ENCODE measurements at regions not wholly inside any gene's neighbourhood (a gene's known extent, or its start where the extent isn't known, plus 50 kb on each side); places are given as distances from the start of the nearest gene placed in this dataset.

DNA sequence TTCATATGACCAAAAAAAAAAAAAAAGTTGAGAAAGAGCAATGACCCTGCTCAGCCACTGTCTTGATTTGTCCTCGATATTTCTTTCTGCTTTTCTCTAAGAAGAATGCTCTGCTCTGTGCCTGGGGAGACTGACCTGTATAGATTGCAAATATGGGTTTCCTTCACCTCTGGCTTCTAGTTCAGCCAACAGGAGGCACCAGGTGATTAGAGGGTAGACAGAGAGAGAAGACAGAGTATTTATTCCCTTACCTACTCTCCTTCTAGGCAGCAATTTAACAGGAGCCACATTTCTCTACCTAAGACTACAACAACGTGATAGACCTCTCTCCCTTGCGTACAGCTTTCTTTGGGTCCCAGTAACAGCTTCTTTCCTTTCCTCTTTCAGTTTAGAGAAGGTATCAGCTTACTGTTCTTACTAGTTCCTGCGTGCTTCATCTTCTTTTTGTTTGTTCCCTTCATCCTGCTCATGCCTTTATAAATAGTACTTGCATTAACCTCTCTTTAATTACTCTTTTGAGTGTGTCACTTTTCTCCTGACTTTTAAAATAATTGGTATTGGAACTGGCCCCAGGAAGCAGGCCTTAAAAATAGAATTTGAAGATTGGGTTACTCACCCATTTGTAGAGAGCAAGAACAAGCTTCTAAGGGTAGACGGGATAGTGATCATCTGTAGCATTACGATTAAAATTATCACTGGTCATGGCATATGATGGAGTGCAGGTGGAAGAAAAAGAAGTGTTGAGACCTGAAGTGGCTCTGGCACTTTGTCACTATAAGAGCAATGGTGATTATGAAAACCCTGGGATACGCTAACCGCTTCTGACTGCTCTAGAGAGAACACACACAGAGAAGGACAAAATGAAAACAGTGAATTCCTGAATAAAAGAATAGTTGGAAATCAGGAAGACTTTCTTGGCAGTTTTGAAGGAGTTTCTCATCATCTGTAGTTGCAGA, 161.2 kb upstream of the FSTL4 start:
- TF ChIP-seq, protein P1, sequence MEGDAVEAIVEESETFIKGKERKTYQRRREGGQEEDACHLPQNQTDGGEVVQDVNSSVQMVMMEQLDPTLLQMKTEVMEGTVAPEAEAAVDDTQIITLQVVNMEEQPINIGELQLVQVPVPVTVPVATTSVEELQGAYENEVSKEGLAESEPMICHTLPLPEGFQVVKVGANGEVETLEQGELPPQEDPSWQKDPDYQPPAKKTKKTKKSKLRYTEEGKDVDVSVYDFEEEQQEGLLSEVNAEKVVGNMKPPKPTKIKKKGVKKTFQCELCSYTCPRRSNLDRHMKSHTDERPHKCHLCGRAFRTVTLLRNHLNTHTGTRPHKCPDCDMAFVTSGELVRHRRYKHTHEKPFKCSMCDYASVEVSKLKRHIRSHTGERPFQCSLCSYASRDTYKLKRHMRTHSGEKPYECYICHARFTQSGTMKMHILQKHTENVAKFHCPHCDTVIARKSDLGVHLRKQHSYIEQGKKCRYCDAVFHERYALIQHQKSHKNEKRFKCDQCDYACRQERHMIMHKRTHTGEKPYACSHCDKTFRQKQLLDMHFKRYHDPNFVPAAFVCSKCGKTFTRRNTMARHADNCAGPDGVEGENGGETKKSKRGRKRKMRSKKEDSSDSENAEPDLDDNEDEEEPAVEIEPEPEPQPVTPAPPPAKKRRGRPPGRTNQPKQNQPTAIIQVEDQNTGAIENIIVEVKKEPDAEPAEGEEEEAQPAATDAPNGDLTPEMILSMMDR (IDR thresholded peaks at IDR 0.05; ENCODE audit: borderline replicate concordance, control extremely low read depth, extremely low read depth, insufficient read depth, missing control alignments), result no peak
- in situ Hi-C loops (cut with MboI; ENCODE audit: low sequenced_read_pairs, unreplicated experiment), result no loop called here
- no peak for DNase-seq (ENCODE audit: low spot score)

DNA sequence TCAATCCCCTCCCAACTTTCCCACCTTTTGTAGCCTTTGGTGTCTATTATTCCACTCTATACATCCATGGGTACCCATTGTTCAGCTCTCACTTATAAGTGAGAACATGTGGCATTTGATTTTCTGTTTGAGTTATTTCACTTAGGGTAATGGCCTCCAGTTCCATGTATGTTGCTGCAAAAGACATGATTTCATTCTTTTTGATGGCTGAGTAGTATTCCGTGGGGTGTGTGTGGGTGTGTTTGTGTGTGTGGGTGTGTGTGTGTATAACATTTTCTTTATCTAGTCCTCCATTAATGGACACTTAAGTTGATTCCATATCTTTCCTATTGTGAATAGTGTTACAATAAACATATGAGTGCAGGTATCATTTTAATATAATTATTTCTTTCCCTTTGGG, 157.5 kb upstream of the FSTL4 start:
- TF ChIP-seq, protein P1 (IDR thresholded peaks at IDR 0.05; ENCODE audit: borderline replicate concordance, control extremely low read depth, extremely low read depth, insufficient read depth, missing control alignments), result no peak
- in situ Hi-C loops (cut with MboI; ENCODE audit: low sequenced_read_pairs, unreplicated experiment), result no loop called here
- no peak for DNase-seq (ENCODE audit: low spot score)

GRCh38 chr5:133763744-133764143, 151.4 kb upstream of the FSTL4 start:
- TF ChIP-seq, protein P1 (IDR thresholded peaks at IDR 0.05; ENCODE audit: borderline replicate concordance, control extremely low read depth, extremely low read depth, insufficient read depth, missing control alignments), result no peak
- DNase-seq (ENCODE audit: low spot score), result no peak
- in situ Hi-C loops (cut with MboI; ENCODE audit: low sequenced_read_pairs, unreplicated experiment), result no loop called here

GRCh38 chr5:133761632-133762031, 149.3 kb upstream of the FSTL4 start:
- TF ChIP-seq, protein P1 (IDR thresholded peaks at IDR 0.05; ENCODE audit: borderline replicate concordance, control extremely low read depth, extremely low read depth, insufficient read depth, missing control alignments), result no peak
- DNase-seq (ENCODE audit: low spot score), result no peak
- in situ Hi-C loops (cut with MboI; ENCODE audit: low sequenced_read_pairs, unreplicated experiment), result no loop called here

DNA sequence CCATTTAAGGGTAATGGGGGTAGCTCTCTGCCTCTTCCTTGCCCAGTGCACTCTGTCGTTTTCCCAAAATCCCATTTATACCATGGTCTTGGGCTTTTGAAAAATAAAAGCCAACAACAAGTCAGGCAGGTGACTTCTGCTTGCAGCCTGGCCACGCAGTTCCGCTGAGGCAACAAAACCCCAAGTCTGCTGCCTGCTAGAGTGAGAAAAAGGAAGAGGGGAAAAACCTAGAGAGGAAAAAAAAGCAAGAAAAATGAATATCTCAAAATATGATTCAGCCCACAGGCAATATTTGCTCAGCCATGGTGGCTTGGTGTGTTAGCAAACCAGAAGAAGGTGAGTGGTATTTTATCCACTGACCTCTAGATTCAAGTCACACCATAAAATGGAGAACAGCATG, 148.2 kb upstream of the FSTL4 start:
- in situ Hi-C loops (cut with MboI; ENCODE audit: low sequenced_read_pairs, unreplicated experiment), result no loop called here
- TF ChIP-seq, protein P1 (IDR thresholded peaks at IDR 0.05; ENCODE audit: borderline replicate concordance, control extremely low read depth, extremely low read depth, insufficient read depth, missing control alignments), result no peak
- no peak for DNase-seq (ENCODE audit: low spot score)

DNA sequence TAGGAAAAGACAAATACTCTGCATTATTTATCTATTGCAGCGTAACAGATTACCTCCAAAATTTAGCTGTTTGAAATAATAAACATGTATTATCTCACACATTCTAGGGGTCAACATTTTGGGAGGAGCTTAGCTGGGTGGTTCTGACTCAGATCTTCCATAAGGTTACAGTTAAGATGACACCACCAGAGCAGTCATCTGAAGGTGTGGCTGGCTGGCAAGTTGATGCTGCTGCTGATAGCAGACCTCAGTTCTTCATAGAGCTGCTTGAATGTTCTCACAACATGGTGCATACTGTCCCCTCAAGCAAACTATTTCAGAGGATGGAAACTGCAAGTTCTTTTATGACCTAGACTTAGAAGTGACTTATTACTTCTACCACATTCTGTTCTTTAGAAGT, 146.3 kb upstream of the FSTL4 start:
- in situ Hi-C loops (cut with MboI; ENCODE audit: low sequenced_read_pairs, unreplicated experiment), result no loop called here
- no peak for DNase-seq (ENCODE audit: low spot score)
- TF ChIP-seq, protein P1 (IDR thresholded peaks at IDR 0.05; ENCODE audit: borderline replicate concordance, control extremely low read depth, extremely low read depth, insufficient read depth, missing control alignments), result no peak

All from GM13976 (cell line).